ENCODE measurements at regions not wholly inside any gene's neighbourhood (a gene's known extent, or its start where the extent isn't known, plus 50 kb on each side); places are given as distances from the start of the nearest gene placed in this dataset.
A peak's percentile ranks its signal among the peaks of the same experiment; 100 is the strongest.

DNA sequence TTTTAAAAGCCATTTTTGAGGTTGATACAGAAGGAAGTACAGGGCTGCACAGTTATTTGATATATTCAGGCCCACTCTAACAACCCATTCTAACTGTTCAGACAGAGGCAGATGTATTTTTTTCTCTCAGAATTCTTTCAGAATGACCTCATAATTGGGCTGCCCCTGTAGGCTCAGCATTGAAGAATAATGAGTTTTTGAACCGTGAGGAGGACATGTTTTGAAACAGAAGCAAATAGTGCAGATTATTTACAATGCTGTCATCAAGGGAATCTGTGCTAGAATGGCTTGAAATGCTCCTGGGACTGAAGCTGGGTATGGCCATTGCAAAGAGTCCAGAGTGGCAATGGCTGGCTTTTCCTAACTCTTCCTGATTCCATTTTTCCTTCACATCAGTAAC, 158.1 kb downstream of the SOX3 start:
- peaks cover 2% of the 10 kb centered on the region for H3K4me1 ChIP-seq (ENCODE audit: control insufficient read depth, insufficient read depth, low read length)
- H3K27ac ChIP-seq (ENCODE audit: extremely low read depth, low read depth, low read length): no peak overlapping the region
- H3K36me3 ChIP-seq (ENCODE audit: control insufficient read depth in 2 of 2, insufficient read depth in 1 of 2, low read length in 2 of 2): no peaks in the 10 kb centered on the region
- POLR2A ChIA-PET: interaction anchor here (0.9 to 2.1 kb wide), 2 partner anchors 9 to 161 kb away, joined by 3 to 7 read pairs; no protein-coding TSS in a partner anchor
- H3K4me3 ChIP-seq (ENCODE audit: low read depth, low read length): no peak overlapping the region
- H3K9me3 ChIP-seq (ENCODE audit: control insufficient read depth, insufficient read depth, low read depth, low read length): no peaks in the 10 kb centered on the region
- TF ChIP-seq ZNF16 (tag by site-specific recombination; IDR thresholded peaks at IDR 0.05; ENCODE audit: low read depth) (no peak), ZNF654 (tag by site-specific recombination; IDR thresholded peaks at IDR 0.05; ENCODE audit: low read depth) (no peak), ZNF10 (tag by site-specific recombination; IDR thresholded peaks at IDR 0.05) (no peak), ATF2 (tag by site-specific recombination; IDR thresholded peaks at IDR 0.05; ENCODE audit: low read depth) (0 out of 2 replicates have a peak, but pooled peaks have one; percentile 33), ZNF292 (tag by site-specific recombination; IDR thresholded peaks at IDR 0.05; ENCODE audit: borderline replicate concordance, low read depth) (no peak), ZXDB (tag by site-specific recombination; IDR thresholded peaks at IDR 0.05) (no peak), WT1 (tag by site-specific recombination; IDR thresholded peaks at IDR 0.05) (peak; percentile 36; the same call in 1 of the 2 replicates), ZNF561 (tag by site-specific recombination; IDR thresholded peaks at IDR 0.05; ENCODE audit: borderline replicate concordance) (no peak), GLIS2 (tag by site-specific recombination; IDR thresholded peaks at IDR 0.05) (no peak), PRDM6 (tag by site-specific recombination; IDR thresholded peaks at IDR 0.05) (0 out of 2 replicates have a peak, but pooled peaks have one; percentile 23), ZNF571 (tag by site-specific recombination; IDR thresholded peaks at IDR 0.05) (no peak), ZNF701 (tag by site-specific recombination; IDR thresholded peaks at IDR 0.05) (no peak), ZNF837 (tag by site-specific recombination; IDR thresholded peaks at IDR 0.05) (no peak)
- TF ChIP-seq, protein P1, sequence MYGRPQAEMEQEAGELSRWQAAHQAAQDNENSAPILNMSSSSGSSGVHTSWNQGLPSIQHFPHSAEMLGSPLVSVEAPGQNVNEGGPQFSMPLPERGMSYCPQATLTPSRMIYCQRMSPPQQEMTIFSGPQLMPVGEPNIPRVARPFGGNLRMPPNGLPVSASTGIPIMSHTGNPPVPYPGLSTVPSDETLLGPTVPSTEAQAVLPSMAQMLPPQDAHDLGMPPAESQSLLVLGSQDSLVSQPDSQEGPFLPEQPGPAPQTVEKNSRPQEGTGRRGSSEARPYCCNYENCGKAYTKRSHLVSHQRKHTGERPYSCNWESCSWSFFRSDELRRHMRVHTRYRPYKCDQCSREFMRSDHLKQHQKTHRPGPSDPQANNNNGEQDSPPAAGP (tag by site-specific recombination; IDR thresholded peaks at IDR 0.05): no peak
- CTCF ChIA-PET: interaction anchor here (0.6 kb wide), 1 partner anchor 74 kb away, joined by 5 read pairs; no protein-coding TSS in a partner anchor

DNA sequence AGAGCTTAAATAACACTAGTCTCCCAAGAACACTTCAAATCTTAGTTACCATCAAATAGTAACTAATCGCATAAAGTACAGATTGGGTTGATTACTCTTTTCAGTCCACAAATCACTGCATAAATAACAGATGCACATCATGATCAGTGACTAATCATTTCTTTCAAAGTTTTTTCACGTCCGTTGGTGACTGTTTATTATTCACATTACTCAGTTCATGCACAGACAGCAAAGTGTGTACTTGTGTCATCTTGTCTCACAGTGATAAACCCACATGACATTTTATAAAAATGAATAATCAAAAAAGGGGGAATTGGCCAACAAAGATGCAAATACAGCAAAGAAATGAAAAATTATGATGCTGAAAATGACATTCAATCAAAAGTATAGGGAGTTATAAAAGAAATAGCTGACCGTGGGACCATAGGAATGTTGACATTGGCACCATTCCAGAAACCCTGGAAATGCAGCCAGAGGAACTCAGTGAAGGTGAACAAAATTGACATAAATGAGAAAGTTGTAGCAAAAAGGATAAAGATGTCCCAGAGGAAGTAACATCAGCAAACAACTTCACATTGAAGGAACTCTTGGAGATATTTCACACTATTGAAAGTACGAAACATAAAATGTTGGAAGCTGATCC, 161.5 kb downstream of the SOX3 start:
- POLR2A ChIA-PET: no interaction called here
- H3K4me1 ChIP-seq (ENCODE audit: control insufficient read depth, insufficient read depth, low read length): peaks cover 2% of the 10 kb centered on the region
- CTCF ChIA-PET: interaction anchor here (1.2 kb wide), 1 partner anchor 9 kb away, joined by 7 read pairs; no protein-coding TSS in a partner anchor
- no peaks in the 10 kb centered on the region for H3K36me3 ChIP-seq (ENCODE audit: control insufficient read depth in 2 of 2, insufficient read depth in 1 of 2, low read length in 2 of 2)
- H3K4me3 ChIP-seq (ENCODE audit: low read depth, low read length): no peak overlapping the region
- H3K9me3 ChIP-seq (ENCODE audit: control insufficient read depth, insufficient read depth, low read depth, low read length): no peaks in the 10 kb centered on the region
- no peak overlapping the region for H3K27ac ChIP-seq (ENCODE audit: extremely low read depth, low read depth, low read length)
- TF ChIP-seq KLF10 (tag by site-specific recombination; IDR thresholded peaks at IDR 0.05) (no peak), ZNF670 (tag by site-specific recombination; IDR thresholded peaks at IDR 0.05; ENCODE audit: low read depth) (no peak), ZNF416 (tag by site-specific recombination; IDR thresholded peaks at IDR 0.05) (no peak), ZNF341 (tag by site-specific recombination; IDR thresholded peaks at IDR 0.05; ENCODE audit: low read depth) (no peak)

DNA sequence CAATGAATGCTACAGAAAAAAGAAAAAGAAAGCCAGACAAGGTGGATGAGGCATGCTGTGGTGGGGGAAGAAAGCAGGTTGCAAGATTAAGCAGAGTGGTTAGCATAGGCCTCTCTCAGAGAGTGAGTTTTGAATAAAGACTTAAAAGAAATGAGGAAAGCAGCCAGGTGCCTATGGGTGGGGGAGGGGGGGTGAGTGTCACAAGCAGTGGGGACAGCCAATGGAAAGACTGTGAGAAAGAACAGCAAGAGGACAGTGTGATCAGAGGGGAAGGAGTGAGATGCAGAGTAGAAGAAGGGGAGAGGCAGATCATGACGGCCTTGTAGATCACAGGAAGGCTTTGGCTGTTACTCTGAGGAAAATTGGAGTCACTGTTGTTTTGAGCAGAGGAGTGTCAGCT, 162.5 kb downstream of the SOX3 start:
- no peak for TF ChIP-seq ZNF449 (tag by site-specific recombination; IDR thresholded peaks at IDR 0.05)
- TF ChIP-seq, protein P2, sequence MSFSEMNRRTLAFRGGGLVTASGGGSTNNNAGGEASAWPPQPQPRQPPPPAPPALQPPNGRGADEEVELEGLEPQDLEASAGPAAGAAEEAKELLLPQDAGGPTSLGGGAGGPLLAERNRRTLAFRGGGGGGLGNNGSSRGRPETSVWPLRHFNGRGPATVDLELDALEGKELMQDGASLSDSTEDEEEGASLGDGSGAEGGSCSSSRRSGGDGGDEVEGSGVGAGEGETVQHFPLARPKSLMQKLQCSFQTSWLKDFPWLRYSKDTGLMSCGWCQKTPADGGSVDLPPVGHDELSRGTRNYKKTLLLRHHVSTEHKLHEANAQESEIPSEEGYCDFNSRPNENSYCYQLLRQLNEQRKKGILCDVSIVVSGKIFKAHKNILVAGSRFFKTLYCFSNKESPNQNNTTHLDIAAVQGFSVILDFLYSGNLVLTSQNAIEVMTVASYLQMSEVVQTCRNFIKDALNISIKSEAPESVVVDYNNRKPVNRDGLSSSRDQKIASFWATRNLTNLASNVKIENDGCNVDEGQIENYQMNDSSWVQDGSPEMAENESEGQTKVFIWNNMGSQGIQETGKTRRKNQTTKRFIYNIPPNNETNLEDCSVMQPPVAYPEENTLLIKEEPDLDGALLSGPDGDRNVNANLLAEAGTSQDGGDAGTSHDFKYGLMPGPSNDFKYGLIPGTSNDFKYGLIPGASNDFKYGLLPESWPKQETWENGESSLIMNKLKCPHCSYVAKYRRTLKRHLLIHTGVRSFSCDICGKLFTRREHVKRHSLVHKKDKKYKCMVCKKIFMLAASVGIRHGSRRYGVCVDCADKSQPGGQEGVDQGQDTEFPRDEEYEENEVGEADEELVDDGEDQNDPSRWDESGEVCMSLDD (tag by site-specific recombination; IDR thresholded peaks at IDR 0.05): no peak
- no peak for TF ChIP-seq ZNF157 (tag by site-specific recombination; IDR thresholded peaks at IDR 0.05)
- no peak for TF ChIP-seq ZNF404 (tag by site-specific recombination; IDR thresholded peaks at IDR 0.05)
- TF ChIP-seq ZNF76 (tag by site-specific recombination; IDR thresholded peaks at IDR 0.05; ENCODE audit: borderline replicate concordance, low read depth): no peak
- TF ChIP-seq KLF1 (tag by site-specific recombination; IDR thresholded peaks at IDR 0.05): no peak
- Histone ChIP-seq H3K36me3 (ENCODE audit: control insufficient read depth in 2 of 2, insufficient read depth in 1 of 2, low read length in 2 of 2) (no peaks in the 10 kb centered on the region), H3K27ac (ENCODE audit: extremely low read depth, low read depth, low read length) (no peak overlapping the region), H3K9me3 (ENCODE audit: control insufficient read depth, insufficient read depth, low read depth, low read length) (no peaks in the 10 kb centered on the region), H3K4me1 (ENCODE audit: control insufficient read depth, insufficient read depth, low read length) (peaks cover 2% of the 10 kb centered on the region), H3K4me3 (ENCODE audit: low read depth, low read length) (no peak overlapping the region)
- POLR2A ChIA-PET: no interaction called here
- CTCF ChIA-PET: interaction anchor here (1.2 kb wide), 1 partner anchor 8 kb away, joined by 7 read pairs; no protein-coding TSS in a partner anchor

Data from HEK293 (cell line).